Parathyroid adenoma (tissue), 2 donors: ENCODE measurements at regions not wholly inside any gene's neighbourhood (a gene's known extent, or its start where the extent isn't known, plus 50 kb on each side); places are given as distances from the start of the nearest gene placed in this dataset.

ENCODE experiments used
- H2AFZ ChIP-seq: fragments of 300-600 bp; sonication (generic); one replicate; pipeline ENCODE4 v1.7.0; 2017; ENCODE audit warnings: antibody characterized with exemption, mild to moderate bottlenecking
- H3K27ac ChIP-seq: fragments of 300-600 bp; sonication (generic); one replicate; pipeline ENCODE4 v1.7.0; 2017
- H3K27me3 ChIP-seq: fragments of 300-600 bp; sonication (generic); one replicate; pipeline ENCODE4 v1.7.0; 2017; ENCODE audit warnings: low read length; ENCODE audit not compliant: control insufficient read depth, insufficient read depth
- H3K36me3 ChIP-seq: fragments of 300-600 bp; sonication (generic); one replicate; pipeline ENCODE4 v1.7.0; 2017; ENCODE audit warnings: low read length; ENCODE audit not compliant: control insufficient read depth, insufficient read depth
- H3K4me1 ChIP-seq: fragments of 300-600 bp; sonication (generic); one replicate; pipeline ENCODE4 v1.7.0; 2017; ENCODE audit warnings: control low read depth
- H3K4me2 ChIP-seq: fragments of 300-600 bp; sonication (generic); one replicate; pipeline ENCODE4 v1.7.0; 2017; ENCODE audit warnings: low read length
- H3K4me3 ChIP-seq: fragments of 300-600 bp; sonication (generic); one replicate; pipeline ENCODE4 v1.7.0; 2017; ENCODE audit warnings: low read depth, low read length
- H3K79me2 ChIP-seq: fragments of 300-600 bp; sonication (generic); one replicate; pipeline ENCODE4 v1.7.0; 2017; ENCODE audit warnings: control low read depth
- H3K9ac ChIP-seq: fragments of 300-600 bp; sonication (generic); one replicate; pipeline ENCODE4 v1.7.0; 2017; ENCODE audit warnings: mild to moderate bottlenecking
- H3K9me3 ChIP-seq: fragments of 300-600 bp; sonication (generic); one replicate; pipeline ENCODE4 v1.7.0; 2017; ENCODE audit warnings: low read length; ENCODE audit not compliant: control insufficient read depth
- TF ChIP-seq, protein P1 (sequence below): fragments of 300-600 bp; sonication (generic); IDR thresholded peaks from one replicate; pipeline ENCODE4 v1.7.0; 2017; ENCODE audit warnings: antibody characterized with exemption, mild to moderate bottlenecking
- donor health status: primary hyperparathyroidism.

DNA sequence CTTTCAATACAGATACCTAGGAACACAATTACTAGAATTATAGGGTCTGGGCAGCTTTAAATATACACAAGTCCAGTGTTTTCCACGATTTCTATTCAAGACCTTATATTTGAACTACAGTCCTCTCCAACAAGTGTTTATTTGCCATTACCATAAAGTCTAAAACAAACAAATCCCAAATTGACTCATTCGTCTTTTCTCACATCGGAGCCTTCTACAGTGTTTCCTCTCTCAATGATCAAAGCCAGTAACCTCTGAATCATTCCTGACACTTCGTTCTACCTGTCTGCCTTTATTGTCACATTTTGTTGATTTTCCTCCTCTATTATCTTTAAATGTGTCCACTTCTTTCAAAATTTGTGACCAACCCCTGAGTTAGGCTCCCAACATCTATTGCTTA, 1356.5 kb upstream of the SLC10A2 start:
- Histone ChIP-seq H3K4me1 (no peaks in the 10 kb centered on the region), H3K4me2 (no peak overlapping the region), H3K27me3 (no peaks in the 10 kb centered on the region), H3K79me2 (no peaks in the 10 kb centered on the region), H3K9ac (no peak overlapping the region), H3K27ac (no peak overlapping the region), H3K4me3 (no peak overlapping the region), H3K9me3 (no peaks in the 10 kb centered on the region), H2AFZ (no peak overlapping the region), H3K36me3 (no peaks in the 10 kb centered on the region)
- TF ChIP-seq, protein P1, sequence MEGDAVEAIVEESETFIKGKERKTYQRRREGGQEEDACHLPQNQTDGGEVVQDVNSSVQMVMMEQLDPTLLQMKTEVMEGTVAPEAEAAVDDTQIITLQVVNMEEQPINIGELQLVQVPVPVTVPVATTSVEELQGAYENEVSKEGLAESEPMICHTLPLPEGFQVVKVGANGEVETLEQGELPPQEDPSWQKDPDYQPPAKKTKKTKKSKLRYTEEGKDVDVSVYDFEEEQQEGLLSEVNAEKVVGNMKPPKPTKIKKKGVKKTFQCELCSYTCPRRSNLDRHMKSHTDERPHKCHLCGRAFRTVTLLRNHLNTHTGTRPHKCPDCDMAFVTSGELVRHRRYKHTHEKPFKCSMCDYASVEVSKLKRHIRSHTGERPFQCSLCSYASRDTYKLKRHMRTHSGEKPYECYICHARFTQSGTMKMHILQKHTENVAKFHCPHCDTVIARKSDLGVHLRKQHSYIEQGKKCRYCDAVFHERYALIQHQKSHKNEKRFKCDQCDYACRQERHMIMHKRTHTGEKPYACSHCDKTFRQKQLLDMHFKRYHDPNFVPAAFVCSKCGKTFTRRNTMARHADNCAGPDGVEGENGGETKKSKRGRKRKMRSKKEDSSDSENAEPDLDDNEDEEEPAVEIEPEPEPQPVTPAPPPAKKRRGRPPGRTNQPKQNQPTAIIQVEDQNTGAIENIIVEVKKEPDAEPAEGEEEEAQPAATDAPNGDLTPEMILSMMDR: no peak

DNA sequence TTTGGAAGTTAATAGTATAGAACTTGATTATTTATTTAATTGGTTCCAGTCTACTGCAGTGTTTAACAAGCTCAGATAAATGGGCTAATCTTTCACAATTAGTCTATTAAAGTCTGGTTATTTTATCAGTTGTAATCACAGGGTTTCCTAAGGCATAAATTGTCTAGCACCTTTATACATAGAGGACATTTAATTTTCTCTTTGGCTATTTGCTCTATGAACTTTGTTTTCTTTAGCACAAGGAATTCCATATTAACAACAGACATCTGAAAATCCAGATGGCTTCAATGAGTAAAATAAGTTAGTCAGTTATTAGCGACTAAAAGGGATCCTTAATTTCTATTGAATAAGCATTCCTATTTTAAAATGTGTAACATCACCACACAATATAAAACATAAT, 1350.8 kb upstream of the SLC10A2 start:
- Histone ChIP-seq H3K79me2 (no peaks in the 10 kb centered on the region), H3K27ac (no peak overlapping the region), H3K4me3 (no peak overlapping the region), H3K9ac (no peak overlapping the region), H2AFZ (no peak overlapping the region), H3K9me3 (no peaks in the 10 kb centered on the region), H3K4me1 (no peaks in the 10 kb centered on the region), H3K4me2 (no peak overlapping the region), H3K27me3 (no peaks in the 10 kb centered on the region), H3K36me3 (no peaks in the 10 kb centered on the region)
- TF ChIP-seq, protein P1: no peak

DNA sequence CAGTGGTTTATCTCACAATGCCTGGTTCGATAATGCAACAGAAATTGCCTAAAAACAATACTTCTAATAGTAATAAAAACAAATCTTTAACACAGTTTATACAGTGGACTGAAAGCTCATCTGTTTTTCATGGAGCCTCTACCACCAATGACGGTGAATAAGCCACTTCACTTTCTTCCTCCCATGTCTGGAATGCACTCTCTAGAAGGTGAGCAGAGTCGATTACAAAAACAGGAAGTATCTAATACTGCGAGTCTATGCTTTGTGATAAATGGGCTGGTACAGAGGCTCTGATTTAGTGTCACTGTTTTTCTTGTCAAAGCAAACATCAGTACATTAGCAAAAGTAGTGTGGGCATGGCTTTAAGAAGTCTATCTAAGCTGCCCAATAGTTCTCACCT, 1348.6 kb upstream of the SLC10A2 start:
- no peak overlapping the region for H3K27ac ChIP-seq
- no peak overlapping the region for H3K4me3 ChIP-seq
- H3K4me2 ChIP-seq: no peak overlapping the region
- H3K79me2 ChIP-seq: no peaks in the 10 kb centered on the region
- H3K4me1 ChIP-seq: no peaks in the 10 kb centered on the region
- no peaks in the 10 kb centered on the region for H3K9me3 ChIP-seq
- no peak overlapping the region for H2AFZ ChIP-seq
- TF ChIP-seq, protein P1: no peak
- no peaks in the 10 kb centered on the region for H3K36me3 ChIP-seq
- no peaks in the 10 kb centered on the region for H3K27me3 ChIP-seq
- H3K9ac ChIP-seq: no peak overlapping the region

DNA sequence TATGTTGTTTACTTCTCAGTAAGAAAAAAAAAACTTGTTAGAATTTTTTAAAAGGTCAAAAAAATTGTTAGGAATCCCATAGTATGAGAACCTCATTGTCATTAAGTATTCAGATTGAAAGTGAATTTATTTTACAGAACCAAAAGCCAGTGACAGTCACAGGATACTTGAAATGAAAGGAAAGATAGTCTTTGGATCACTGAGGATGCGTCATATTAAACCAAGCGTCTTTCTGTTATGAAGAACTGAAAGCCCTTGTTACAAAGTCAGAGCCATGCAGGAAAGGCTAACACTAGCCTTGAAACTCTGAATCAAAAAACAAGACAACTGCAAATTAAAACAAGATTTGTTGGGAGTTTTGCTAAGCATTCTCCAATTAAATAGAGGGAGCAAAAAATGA, 1348.0 kb upstream of the SLC10A2 start:
- H3K4me1 ChIP-seq: no peaks in the 10 kb centered on the region
- H3K4me3 ChIP-seq: no peak overlapping the region
- TF ChIP-seq, protein P1: no peak

DNA sequence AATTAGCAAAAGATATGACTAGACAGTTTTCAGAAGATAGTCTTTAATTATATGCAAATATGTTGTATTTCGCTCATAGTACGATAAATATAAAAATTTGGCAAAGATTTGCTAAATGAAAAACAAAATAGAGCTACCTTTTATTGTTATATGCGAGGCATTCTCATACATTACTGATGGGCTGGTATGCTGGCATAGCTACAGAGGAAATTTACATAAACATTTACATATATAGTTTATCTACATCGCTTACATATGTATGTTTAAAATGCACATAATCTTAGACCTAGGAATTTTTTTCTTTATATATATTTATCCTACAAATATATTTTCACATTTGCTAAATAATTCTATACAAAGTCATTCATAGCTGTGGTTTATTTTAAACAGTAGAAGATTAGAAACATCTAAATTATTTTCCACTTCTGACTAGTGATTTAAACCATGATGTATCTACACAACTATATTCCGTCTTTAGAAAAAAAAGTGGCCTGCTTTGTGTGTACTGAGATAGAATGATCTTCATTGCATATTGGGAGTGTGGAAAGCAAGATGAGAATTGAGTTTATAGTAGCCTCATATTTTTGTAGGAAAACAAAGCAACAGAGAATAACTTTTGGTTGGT, 1345.0 kb upstream of the SLC10A2 start:
- no peak overlapping the region for H3K4me2 ChIP-seq
- no peaks in the 10 kb centered on the region for H3K27me3 ChIP-seq
- H3K4me3 ChIP-seq: no peak overlapping the region
- H3K27ac ChIP-seq: no peak overlapping the region
- H3K9ac ChIP-seq: no peak overlapping the region
- H3K79me2 ChIP-seq: no peaks in the 10 kb centered on the region
- H3K36me3 ChIP-seq: no peaks in the 10 kb centered on the region
- H3K4me1 ChIP-seq: no peaks in the 10 kb centered on the region
- no peaks in the 10 kb centered on the region for H3K9me3 ChIP-seq
- TF ChIP-seq, protein P1: no peak
- no peak overlapping the region for H2AFZ ChIP-seq

More for the DNA sequence above, 1348.0 kb upstream of the SLC10A2 start:
- Histone ChIP-seq H3K4me2 (no peak overlapping the region), H2AFZ (no peak overlapping the region), H3K9ac (no peak overlapping the region), H3K36me3 (no peaks in the 10 kb centered on the region), H3K79me2 (no peaks in the 10 kb centered on the region), H3K9me3 (no peaks in the 10 kb centered on the region), H3K27ac (no peak overlapping the region), H3K27me3 (no peaks in the 10 kb centered on the region)
